Activated CD8-positive, alpha-beta memory T cell treated with anti-CD3 and anti-CD28 coated beads for 4 hours (primary cell): ENCODE measurements at regions not wholly inside any gene's neighbourhood (a gene's known extent, or its start where the extent isn't known, plus 50 kb on each side); places are given as distances from the start of the nearest gene placed in this dataset.
"Not testable (repeated sequence)": the region's sequence is repeated elsewhere in the genome, so short reads cannot be mapped to it uniquely, and the experiment has no call there.

ENCODE experiments used
- DNase-seq, 2 donors: peaks; one replicate each; pipeline ENCODE4 v3.0.0-alpha.2; 2020; ENCODE audit warnings: low read depth in 2 of 2

DNA sequence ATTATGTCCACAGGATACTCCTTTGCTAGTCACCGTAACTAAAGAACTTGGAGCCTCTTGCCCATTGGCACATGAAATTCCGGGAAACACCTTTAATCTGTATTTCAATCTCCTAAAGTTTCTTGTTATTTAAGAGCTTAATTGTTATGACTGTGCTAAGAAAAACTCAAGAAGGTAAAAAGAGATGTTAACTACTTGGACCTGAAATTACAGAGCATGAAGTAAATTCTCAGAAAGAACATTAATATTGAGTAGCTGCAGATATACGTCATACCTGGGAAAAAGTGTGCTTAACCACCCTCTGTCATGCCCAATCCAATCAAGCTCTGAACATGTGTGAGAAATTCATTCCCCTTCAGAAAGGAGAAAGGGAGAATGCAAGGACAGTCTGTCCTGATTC lies 394.9 kb upstream of the PTGER4 start:
- DNase-seq = no peak

DNA sequence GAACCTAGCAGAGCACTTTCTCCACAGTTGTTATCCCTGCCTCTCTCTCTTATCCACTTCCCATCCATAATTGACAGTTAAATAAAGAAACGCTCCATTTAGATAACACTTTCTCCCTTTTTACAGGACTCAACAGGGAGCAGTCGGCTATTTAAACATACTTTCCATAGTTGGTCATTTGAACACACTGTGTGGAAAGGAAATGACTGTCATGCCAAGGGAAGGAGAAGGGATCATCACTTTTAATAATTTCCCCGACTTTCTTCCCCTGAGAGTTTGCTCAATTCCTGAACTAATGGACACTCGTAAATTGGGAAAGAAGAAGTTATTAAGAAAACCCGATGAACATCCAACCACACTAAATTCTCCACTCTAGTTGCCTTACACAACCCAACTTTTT lies 400.8 kb upstream of the PTGER4 start:
- no peak for DNase-seq

DNA sequence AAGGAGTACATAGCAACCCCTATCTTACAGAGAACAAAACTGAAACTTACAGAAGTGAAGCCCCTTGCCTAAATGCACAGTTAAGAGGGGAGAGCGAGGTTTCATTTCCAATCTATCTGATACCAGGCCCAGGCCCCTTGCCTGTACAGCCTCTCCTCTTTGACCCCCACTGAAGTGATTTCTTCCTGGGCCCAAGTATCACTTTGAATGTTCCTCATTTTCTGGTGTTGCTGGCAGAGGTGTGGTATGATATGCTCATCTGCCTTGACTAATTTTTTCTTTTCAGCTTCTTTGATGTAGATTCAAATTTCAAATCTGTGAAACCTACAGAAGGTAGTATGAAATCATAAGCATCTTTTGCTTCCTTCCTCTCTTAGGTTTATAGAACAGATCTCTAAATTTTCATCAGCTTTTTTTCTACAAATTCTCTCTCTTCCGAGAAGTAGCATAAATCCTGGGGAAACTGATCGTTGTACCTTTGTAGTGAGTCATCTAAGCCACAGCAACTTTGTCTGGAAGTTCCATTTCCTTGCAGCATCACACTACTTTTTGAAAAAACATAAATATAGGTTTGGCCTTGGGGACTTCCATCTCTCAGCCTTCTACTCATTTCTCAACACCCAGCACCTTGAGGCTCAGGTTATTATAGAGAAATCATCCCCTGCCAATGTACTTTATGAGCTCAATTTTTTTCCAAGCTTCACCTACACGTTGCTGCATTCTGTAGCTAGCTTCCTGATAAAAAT lies 402.4 kb upstream of the PTGER4 start:
- DNase-seq = peak in 1 of 2 donors; percentile 8

DNA sequence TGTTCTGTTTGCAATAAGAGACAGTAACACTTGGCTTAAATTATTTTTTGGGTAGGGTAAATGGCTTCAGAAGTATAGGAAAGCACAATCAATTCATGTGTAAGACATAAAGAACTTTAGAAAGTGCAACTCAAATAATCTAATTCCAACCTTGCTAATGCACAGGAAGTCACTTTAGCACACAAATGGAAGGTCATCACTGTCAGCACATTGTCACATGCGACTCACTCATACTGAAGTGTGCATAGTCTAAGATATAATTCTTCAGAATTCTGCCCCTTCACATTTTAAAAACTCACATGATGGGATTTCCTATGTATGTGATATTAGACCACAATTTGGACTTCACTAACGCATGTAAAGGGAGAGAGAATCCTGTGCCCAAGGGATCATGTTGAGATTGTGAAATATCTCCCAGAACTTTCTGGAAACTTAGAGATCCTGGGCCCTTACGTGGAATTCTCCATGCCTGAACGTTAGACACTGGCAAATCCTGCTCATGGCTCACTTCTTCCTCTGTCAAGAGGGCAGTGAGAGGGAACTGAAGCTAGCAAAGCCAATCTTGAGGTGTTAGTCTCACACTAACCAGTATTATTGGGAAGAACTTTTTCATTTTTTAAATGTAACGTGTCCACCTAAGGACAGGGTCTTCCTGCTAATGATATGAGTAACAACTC lies 403.2 kb upstream of the PTGER4 start:
- DNase-seq = no peak

DNA sequence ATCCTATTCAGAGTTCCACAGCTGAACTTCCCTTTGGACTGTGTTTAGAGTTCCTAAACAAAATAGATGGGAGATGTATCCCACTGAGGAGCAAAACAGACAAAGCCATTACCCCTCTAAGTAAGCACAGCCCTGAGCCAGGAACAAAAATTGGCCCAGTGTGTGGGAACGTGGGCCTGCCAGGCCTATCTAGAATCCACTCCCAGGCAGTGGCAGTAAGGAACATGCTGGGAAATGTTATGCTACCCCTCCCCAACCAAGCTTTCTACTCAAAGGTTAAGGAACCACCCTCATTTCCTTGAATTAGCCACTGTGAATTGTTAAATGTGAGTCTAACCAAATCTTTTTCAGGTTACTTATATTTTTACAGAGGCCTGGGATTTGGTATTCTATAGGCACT lies 405.1 kb upstream of the PTGER4 start:
- no peak for DNase-seq

DNA sequence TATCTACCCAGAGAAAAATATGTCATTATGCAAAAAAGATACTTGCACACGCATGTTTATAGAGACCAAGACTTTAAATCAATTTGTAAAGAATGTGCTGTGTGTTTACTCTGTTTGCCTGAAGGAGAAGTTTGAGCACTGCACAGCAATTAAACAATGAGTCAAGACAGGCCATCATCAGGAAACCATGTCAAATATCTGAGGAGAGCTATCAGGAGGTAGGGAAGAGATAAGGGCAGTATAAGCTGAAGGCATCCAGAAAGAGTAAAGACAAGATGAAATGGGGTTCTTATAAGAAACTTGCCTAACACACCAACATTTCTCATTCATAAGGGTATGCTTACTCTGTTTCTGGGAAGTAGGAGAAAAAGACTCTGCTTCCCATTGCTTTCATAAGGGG lies 405.8 kb upstream of the PTGER4 start:
- no peak for DNase-seq

DNA sequence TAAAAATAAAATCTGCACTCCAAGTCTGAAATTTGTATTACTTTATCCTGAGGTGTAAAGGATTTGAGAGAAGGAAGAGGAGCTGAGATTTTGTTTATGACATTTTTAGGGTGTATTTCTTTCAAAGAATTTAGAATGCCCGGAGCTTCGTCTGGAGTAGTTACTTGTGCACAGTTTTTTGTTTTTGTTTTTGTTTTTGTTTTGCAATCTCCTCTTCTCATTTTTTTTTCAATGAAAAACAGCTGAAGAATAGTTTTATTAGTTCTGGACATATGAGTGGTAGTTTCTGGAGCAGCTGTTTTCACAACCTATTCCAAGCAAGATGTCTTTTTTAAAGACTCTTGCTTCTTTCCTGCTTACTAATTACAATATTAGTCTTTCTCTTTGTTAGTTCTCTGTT lies 408.2 kb upstream of the PTGER4 start:
- no peak for DNase-seq

DNA sequence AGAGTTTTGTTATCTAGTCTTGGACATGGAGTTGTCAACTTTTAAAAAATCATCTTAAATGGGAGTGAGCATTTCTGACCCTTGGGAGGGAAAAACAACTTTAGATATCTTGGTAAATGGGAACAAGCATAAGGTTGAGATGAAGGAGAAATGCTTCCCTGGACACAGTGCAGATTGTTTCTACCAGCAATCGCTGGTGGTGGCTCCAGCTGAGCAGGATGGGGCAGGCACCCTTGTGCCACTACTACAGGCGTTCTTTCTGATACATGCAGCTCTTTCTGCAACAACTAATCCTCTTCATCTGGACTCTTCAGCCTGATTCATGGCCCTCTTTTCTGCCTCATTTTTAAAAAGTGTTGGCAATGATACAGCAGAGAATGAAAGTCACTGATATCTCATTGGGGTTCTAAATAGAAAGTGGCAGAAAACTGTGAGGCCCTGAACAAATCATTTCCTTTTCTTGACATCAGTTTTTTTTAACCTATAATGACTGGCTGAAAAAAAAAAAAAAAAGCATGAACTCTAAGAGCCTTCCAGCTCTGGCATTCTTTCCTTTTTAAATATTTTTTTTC lies 409.4 kb upstream of the PTGER4 start:
- DNase-seq = no peak

DNA sequence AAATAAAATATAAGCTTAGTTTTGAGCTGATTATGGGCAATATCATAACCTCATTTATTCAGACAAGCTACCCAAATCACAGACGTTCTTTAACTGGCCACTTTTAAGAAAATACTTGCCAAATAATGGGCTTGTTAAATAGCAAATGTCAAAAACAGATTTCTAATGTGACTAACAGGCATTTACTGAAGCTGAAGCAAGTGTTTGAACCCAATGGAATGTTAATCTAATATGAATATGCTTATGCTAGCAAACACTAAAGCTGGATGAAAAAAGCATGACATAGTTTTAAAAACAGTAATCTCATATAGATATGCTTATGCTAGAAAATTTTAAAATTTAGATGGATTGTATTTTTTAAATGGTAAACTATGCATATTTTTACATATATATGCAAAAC lies 411.6 kb upstream of the PTGER4 start:
- DNase-seq = no peak

DNA sequence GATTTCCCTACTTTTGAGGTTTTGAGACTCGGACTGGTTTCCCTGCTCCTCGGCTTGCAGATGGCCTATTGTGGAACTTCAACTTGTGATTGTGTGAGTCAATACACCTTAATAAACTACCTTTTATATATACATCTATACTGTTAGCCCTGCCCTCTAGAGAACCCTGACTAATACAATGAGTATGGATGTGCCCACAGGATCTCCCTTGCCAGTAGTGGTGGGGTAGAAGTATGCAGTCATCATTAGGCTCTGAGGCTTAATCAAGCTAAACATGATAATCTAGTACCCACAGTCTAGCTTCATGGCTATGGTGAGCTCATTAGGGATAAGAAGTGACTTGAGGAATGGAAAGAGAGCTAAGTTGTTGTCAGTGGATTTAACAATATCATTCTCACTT lies 412.8 kb upstream of the PTGER4 start:
- DNase-seq = no peak

DNA sequence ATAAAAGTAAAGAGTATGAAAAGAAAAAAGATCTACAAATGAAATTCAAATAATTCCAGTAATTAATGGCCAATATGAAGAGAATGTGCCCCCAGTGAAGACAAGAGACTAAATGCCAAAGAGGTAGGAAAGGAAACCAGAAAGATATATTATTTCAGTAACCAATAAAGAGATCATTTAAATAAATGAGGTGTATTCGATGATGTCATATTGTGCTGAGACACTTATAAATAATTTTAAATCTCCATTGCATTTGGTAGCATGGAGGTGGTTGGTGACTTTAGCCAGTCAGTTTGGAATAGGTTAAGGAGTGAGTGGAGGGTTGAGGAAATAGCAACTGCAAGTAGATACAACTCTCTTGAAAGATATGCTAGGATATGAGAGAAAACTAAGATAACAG lies 417.7 kb upstream of the PTGER4 start:
- no peak for DNase-seq

DNA sequence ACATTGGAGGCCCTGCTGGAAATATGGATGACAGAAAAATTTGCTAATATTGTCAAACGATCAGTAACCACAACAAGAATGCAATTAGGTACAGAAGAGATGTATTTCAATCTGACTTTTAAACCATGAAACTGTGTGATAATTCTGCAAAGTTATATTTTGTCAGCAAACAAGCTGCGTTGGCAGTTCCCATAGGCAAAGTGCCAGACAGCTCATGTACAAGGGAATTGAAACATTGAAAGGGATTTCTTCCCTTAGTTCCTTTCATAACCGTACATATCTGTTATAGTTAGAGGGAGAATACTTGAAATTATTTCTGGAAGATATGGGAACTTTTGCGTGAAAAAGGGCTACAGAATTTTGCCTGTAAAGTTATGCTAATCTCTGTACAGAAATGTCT lies 419.4 kb upstream of the PTGER4 start:
- DNase-seq = no peak

DNA sequence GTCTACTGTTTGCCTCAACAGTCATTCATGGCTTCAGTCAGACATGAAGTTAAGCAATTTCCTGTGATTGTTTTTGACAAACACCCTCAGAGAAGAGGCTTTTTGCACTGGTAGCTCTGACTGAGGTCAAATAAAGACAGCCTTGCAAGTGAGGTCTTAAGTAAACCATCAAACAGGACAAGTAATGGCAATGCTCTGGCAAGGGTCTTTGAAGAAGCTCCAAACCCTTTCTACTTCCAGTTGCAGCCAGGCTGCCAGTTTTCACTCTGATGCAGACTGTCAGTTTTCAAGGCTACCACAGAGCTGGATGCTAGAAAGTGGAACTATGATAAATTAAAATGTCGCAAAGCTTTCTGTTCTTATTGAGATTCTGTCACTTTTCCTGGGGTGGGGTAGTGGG lies 421.5 kb upstream of the PTGER4 start:
- DNase-seq = no peak

DNA sequence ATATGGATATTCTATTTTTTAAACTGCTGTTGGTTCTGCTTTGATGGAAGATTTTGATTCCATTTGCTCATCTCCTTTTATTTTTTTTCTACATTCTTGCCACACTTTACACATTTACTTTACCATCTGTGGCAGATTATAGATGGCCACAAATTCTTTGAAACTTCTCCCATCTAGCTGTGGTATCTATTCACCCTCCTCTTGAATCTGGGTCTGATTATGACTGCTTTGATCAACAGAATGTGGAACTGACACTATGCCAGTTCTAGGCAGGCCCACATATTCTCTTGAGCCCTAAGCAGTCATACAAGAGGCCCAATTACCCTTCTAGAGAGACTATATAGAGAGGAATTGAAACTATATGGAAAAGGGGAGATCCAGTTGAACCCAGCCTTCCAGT lies 439.0 kb upstream of the PTGER4 start:
- no peak for DNase-seq

DNA sequence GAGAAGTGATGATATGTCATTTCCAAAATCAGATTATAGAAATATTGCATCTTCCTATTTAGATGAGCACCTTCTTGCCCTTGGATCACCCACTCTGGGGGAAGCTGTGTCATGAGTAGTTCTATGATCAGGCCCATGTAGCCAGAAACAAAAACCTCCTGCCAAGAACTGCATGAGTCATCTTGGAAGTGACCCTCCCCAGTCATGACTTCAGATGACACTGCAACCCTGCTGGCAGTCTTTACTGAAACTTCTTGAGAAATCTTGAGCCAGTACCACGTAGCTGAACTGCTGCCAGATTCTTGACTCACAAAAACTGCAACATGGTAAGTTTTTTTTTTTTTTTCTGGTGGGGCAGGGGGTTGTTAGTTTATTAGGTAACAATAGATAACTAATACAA lies 439.6 kb upstream of the PTGER4 start:
- no peak for DNase-seq

DNA sequence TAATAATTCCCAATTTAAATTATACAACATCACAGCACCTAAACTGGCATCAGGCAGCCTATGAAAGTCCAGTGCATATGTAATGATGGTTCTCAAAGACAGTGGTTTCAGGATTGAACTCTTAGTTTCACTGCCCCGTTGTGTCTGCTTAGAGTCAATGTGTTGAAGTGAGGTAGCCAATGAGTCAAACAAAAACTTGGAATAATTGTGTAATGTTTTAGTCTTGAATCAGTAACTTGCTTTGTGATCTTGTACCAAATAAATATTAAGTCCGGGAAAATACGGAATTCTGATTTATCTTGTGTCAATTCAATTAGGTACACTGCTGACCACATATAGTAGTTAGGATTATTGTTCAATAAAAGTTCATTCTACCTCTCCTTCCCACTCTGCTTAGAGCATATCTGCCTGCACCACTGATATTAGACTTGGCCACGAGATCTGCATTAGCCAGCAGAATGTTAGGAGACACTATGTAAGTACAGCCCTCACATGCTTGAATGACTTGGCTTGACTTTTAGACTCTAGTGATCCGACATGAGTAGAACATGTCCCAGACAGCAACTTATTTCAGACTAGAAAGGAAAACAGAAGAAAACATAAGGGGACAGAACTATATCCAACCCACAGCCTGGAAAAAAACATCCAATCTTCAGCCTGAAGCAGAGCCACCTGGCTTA lies 441.5 kb upstream of the PTGER4 start:
- no peak for DNase-seq

DNA sequence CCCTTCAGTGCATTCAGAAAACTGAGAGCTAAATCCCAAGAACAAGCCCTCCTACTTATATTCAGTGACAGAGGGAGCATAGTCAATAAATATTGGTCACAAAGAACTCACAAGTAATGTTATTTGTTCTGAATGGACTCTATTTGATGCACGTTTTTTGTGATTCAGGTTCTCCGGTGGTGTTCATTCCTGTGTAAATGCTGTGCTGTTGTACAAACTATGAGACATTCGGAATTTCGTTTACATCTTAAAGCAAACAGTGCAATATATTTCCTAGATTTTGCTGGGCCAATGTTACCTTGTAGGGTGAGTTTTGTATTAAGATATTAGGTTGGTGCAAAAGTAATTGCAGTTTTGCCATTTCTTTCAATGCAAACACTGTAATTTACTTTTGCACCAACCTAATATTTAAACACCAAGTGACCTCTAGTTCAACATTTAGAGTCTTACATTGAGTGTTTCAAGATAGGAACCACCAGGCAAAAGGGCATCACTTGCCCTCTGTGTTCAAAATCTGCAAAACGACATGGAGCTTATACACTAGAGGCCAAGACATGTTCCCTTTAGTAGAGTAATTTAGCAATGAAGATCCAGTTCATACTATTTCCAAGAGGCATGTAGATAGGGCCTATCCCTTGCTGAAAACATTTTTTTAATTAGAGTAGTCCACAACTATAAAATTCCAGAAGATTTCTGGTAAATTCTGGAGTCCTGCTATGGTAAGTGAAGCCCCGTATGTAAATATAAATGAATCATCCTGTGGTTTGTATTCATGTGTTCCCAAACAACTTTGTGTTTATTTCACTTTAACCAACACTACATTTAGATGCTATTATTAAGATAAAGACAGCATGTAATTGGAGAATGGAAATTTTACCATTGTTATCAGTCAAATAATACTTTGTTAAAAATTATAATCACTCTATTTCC lies 444.0 kb upstream of the PTGER4 start:
- DNase-seq = no peak

DNA sequence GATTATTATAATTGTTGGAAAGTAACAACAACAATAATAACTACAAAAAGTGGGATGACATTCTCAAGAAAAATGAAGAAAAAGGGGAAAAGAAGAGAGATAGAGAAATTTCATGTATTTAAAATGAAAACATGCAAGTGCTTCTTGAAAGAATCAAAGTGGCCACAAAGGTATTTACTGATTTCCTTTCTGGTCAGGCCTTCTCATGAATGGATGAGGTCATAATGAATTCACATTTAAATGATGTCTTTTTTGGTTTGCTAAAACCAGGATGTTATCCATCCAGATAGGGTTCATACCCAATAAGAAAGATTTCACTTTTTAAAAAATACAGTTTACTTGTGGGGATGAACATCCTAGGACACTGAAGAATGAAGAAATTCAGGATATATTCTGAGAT lies 446.4 kb upstream of the PTGER4 start:
- no peak for DNase-seq

DNA sequence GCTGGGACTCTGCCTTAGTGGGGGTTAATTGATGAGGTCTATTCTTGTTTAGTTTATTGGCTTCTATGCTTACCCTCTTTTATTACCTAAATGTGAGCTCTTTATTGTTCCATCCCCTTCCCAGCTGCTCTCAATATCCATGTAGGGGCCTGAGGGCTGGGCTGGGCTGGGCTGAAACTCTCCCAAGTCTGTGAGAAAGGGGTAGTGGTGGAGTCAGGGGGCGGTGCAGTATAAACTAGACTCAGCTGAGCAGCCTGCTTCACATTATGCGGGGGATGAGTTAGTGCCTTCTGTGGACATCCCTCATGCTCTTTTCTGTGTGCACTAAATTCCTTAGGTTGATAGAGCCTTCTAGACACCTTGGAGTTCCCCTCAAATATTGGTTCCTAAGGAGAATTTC lies 451.8 kb upstream of the PTGER4 start:
- no peak for DNase-seq

DNA sequence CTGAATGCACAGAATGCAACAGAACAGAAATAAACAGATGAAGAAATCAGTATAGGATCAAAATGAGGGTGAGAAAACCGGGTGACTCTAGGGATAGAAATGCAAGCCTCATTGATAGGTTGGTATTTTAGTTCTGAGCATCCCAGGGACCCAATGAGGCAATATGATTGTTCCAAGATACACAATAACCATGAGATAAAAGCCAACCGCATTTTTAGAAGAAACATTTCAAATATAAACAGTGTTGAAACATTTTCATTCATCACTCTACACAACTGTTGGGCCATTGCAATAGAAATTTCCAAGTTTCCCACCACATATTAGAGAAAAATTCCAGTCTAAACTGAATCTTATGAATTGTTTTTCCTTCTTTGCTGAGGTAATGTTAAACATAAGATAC lies 452.3 kb upstream of the PTGER4 start:
- DNase-seq = no peak

DNA sequence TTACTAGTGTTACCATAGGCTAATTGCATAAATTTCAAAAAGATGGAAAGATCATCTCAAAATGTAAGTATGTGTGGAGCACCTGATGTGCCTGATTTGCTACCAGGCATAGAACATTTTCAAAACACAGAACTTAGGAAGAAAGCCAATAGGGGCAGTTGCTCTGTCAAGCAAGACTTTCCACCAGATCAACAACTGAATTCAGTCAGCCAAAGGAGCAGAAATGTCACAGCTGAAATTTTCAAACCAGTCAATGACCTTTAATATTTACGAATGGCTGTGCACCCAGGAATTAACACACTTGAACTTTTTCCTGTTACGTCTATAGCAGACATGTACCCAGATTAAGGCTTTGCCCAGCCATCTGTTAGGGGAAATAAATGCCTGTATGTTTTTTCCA lies 452.8 kb upstream of the PTGER4 start:
- no peak for DNase-seq

DNA sequence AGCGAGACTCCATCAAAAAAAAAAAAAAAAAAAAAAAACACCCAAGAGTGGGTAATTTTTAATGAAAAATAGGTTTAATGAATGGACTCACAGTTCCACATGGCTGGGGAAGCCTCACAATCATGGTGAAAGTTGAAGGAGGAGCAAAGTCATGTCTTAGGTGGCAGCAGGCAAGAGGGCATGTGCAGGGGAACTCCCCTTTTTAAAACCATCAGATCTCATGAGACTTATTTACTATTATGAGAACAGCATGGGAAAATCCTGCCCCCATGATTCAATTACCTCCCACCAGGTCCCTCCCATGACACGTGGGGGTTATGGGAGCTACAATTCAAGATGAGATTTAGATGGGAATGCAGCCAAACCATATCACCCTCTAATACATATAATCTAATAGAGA lies 454.6 kb upstream of the PTGER4 start:
- DNase-seq = not testable (repeated sequence)
